Spleen (tissue), 11 donors: ENCODE measurements at regions not wholly inside any gene's neighbourhood (a gene's known extent, or its start where the extent isn't known, plus 50 kb on each side); places are given as distances from the start of the nearest gene placed in this dataset.
A peak's percentile ranks its signal among the peaks of the same experiment; 100 is the strongest.

Experiments used
- DNase-seq: peaks from one replicate; pipeline ENCODE4 v3.0.0-alpha.2; 2020
- H3K27ac ChIP-seq, 8 donors: fragments of 200-600 bp; sonication (generic) in 7 of 8; 1 replicate in 4 of 8; 2 replicates in 4 of 8; pipeline versions ENCODE4 v1.5.0 to v1.8.0; 2016 to 2021; ENCODE audit warnings: inconsistent platforms in 4 of 8, mild to moderate bottlenecking in 4 of 8, moderate library complexity in 1 of 8
- H3K27me3 ChIP-seq, 7 donors: fragments of 200-600 bp; sonication (generic) in 6 of 7; replicated peaks in 1 of 7; 1 replicate in 4 of 7; 2 replicates in 3 of 7; pipeline versions ENCODE4 v1.5.0 to v1.8.0; 2016 to 2021; ENCODE audit warnings: inconsistent platforms in 3 of 7, mild to moderate bottlenecking in 1 of 7
- H3K36me3 ChIP-seq, 6 donors: fragments of 200-600 bp; sonication (generic) in 5 of 6; 1 replicate in 4 of 6; 2 replicates in 2 of 6; pipeline versions ENCODE4 v1.5.0 to v1.8.0; 2016 to 2021; ENCODE audit warnings: inconsistent platforms in 2 of 6
- H3K4me1 ChIP-seq, 6 donors: fragments of 200-600 bp; sonication (generic) in 5 of 6; 1 replicate in 3 of 6; 2 replicates in 3 of 6; pipeline versions ENCODE4 v1.5.0 to v1.8.0; 2016 to 2021; ENCODE audit warnings: inconsistent platforms in 3 of 6
- H3K4me3 ChIP-seq, 8 donors: fragments of 200-600 bp; sonication (generic) in 7 of 8; 1 replicate in 4 of 8; 2 replicates in 4 of 8; pipeline versions ENCODE4 v1.5.0 to v1.8.0; 2016 to 2021; ENCODE audit warnings: inconsistent platforms in 4 of 8, mild to moderate bottlenecking in 4 of 8, moderate library complexity in 2 of 8
- H3K9me3 ChIP-seq, 8 donors: fragments of 200-600 bp; sonication (generic) in 7 of 8; 1 replicate in 4 of 8; 2 replicates in 4 of 8; pipeline versions ENCODE4 v1.5.0 to v1.8.0; 2016 to 2021; ENCODE audit warnings: inconsistent platforms in 4 of 8
- CTCF ChIP-seq, 11 experiments: fragments of 200-600 bp in 7 of 11; fragments of 450-650 bp in 4 of 11; sonication (generic) in 4 of 11; IDR thresholded peaks in 8 of 11; conservative IDR thresholded peaks in 3 of 11; 1 replicate in 7 of 11; 2 replicates in 4 of 11; pipeline versions ENCODE4 v1.4.0 to v1.8.0; 2016 to 2021; ENCODE audit warnings: antibody characterized with exemption in 11 of 11, inconsistent platforms in 4 of 11, mild to moderate bottlenecking in 1 of 11
- POLR2A ChIP-seq, 3 donors: fragments of 450-650 bp; IDR thresholded peaks; one replicate each; pipeline ENCODE4 v1.5.1; 2017; ENCODE audit warnings: antibody characterized with exemption in 3 of 3, mild to moderate bottlenecking in 1 of 3
- POLR2AphosphoS5 ChIP-seq, 3 donors: sonication (generic); formaldehyde crosslinking; IDR thresholded peaks; one replicate each; pipeline ENCODE4 v1.5.1; 2017; ENCODE audit warnings: antibody characterized with exemption in 3 of 3
- WGBS, 5 donors: extraction: QIAGEN DNeasy Blood & Tissue Kit in 3 of 5; methylation state at CpG; one replicate each; pipeline versions ENCODE4 v1.1.5 to v1.1.7; 2013 to 2018; 5-methylcytosine and 5-hydroxymethylcytosine counted together
- intact Hi-C: fragments of 100-400 bp; cut with DNase I; formaldehyde crosslinking; loops from one replicate; pipeline ENCODE4 v1.15.0; 2023; ENCODE audit warnings: low total_unique reads
- donor health status: healthy with polysubstance abuse.
- donor health status: DM: no; HTN: no; CAD: no; lungs with moderate emphysema.
- donor health status: DM: no; HTN: no; CAD: no.
- donor health status: Bipolar disorder and iron deficiency.
- donor health status: healthy.
- donor health status: DM: no; HTN: no; CAD: no.
- donor health status: DM: yes; HTN: yes; CAD: no.

- DNase-seq = no peak
- Histone ChIP-seq H3K4me3 (no peak overlapping the region), H3K27me3 (no peaks in the 10 kb centered on the region), H3K9me3 (no peaks in the 10 kb centered on the region), H3K36me3 (no peaks in the 10 kb centered on the region), H3K27ac (no peak overlapping the region), H3K4me1 (no peaks in the 10 kb centered on the region)
- intact Hi-C loops = no loop called here
- TF ChIP-seq POLR2A (IDR thresholded peaks at IDR 0.05) = no peak
- no peak for TF ChIP-seq POLR2AphosphoS5 (IDR thresholded peaks at IDR 0.05)
- TF ChIP-seq CTCF (IDR thresholded peaks at IDR 0.05 in 8 of 11, conservative IDR thresholded peaks at IDR 0.05 in 3 of 11) = no peak
- WGBS, 5 donors = 51 to 70% (median 66%) methylated on average over 3 of the region's 3 CpGs
Measured at GRCh38 chr21:25079053-25079452, 528.2 kb downstream of the MRPL39 start.

GRCh38 chr21:25062061-25062460 lies 545.2 kb downstream of the MRPL39 start:
- H3K4me1 ChIP-seq = no peaks in the 10 kb centered on the region
- H3K9me3 ChIP-seq = no peaks in the 10 kb centered on the region
- no peak for TF ChIP-seq POLR2AphosphoS5 (IDR thresholded peaks at IDR 0.05)
- TF ChIP-seq CTCF (IDR thresholded peaks at IDR 0.05 in 8 of 11, conservative IDR thresholded peaks at IDR 0.05 in 3 of 11) = no peak
- TF ChIP-seq POLR2A (IDR thresholded peaks at IDR 0.05) = no peak
- H3K27me3 ChIP-seq = no peaks in the 10 kb centered on the region
- H3K27ac ChIP-seq = no peak overlapping the region
- intact Hi-C loops = no loop called here
- H3K4me3 ChIP-seq = no peak overlapping the region
- WGBS, 5 donors = 52 to 68% (median 60%) methylated on average over 1 of the region's 1 CpG
- H3K36me3 ChIP-seq = no peaks in the 10 kb centered on the region
- no peak for DNase-seq

- 34 to 43% (median 38%) methylated on average over 2 of the region's 2 CpGs for WGBS, 5 donors
- DNase-seq = no peak
- H3K27me3 ChIP-seq = no peaks in the 10 kb centered on the region
- no peak for TF ChIP-seq POLR2A (IDR thresholded peaks at IDR 0.05)
- no peak for TF ChIP-seq POLR2AphosphoS5 (IDR thresholded peaks at IDR 0.05)
- TF ChIP-seq CTCF (IDR thresholded peaks at IDR 0.05 in 8 of 11, conservative IDR thresholded peaks at IDR 0.05 in 3 of 11) = no peak
- no peaks in the 10 kb centered on the region for H3K4me1 ChIP-seq
- intact Hi-C loops = no loop called here
- no peak overlapping the region for H3K4me3 ChIP-seq
- peaks cover 0 to 4% (median 0%) of the 10 kb centered on the region in 8 donors for H3K9me3 ChIP-seq
- H3K36me3 ChIP-seq = no peaks in the 10 kb centered on the region
- no peak overlapping the region for H3K27ac ChIP-seq
Measured at GRCh38 chr21:25054689-25055088, 552.6 kb downstream of the MRPL39 start.

GRCh38 chr21:25039461-25040380 lies 567.6 kb downstream of the MRPL39 start:
- no peak for TF ChIP-seq POLR2AphosphoS5 (IDR thresholded peaks at IDR 0.05)
- no peak for TF ChIP-seq POLR2A (IDR thresholded peaks at IDR 0.05)
- TF ChIP-seq CTCF (IDR thresholded peaks at IDR 0.05 in 8 of 11, conservative IDR thresholded peaks at IDR 0.05 in 3 of 11) = peak in 3 of 11 experiments; percentile 11 to 44 (median 20)
- Histone ChIP-seq H3K4me3 (peak overlapping the region in 3 of 8 donors; percentile 4 to 33 (median 8)), H3K36me3 (no peaks in the 10 kb centered on the region), H3K4me1 (peaks cover 0 to 17% (median 0%) of the 10 kb centered on the region in 6 donors), H3K27me3 (no peaks in the 10 kb centered on the region), H3K9me3 (no peaks in the 10 kb centered on the region), H3K27ac (peak overlapping the region in 1 of 8 donors; percentile 17)
- DNase-seq = no peak
- WGBS, 5 donors = 3 to 8% (median 4%) methylated on average over 5 of the region's 5 CpGs
- intact Hi-C loops = no loop called here
